Osteocyte (in vitro differentiated cells): ENCODE measurements at regions not wholly inside any gene's neighbourhood (a gene's known extent, or its start where the extent isn't known, plus 50 kb on each side); places are given as distances from the start of the nearest gene placed in this dataset.

ENCODE experiments used
- DNase-seq: peaks from one replicate; pipeline ENCODE4 v3.0.0; 2021; ENCODE audit warnings: mixed read lengths; ENCODE audit not compliant: unreplicated experiment; ENCODE audit errors: extremely low spot score
- H3K27ac Mint-ChIP-seq: one replicate; pipeline ENCODE4 v1.8.0; 2021; ENCODE audit warnings: mild to moderate bottlenecking, mixed read lengths; ENCODE audit not compliant: unreplicated experiment
- H3K27me3 Mint-ChIP-seq: one replicate; pipeline ENCODE4 v1.8.0; 2021; ENCODE audit warnings: mixed read lengths; ENCODE audit not compliant: unreplicated experiment
- H3K36me3 Mint-ChIP-seq: one replicate; pipeline ENCODE4 v1.8.0; 2021; ENCODE audit warnings: mixed read lengths; ENCODE audit not compliant: unreplicated experiment
- H3K4me1 Mint-ChIP-seq: one replicate; pipeline ENCODE4 v1.8.0; 2021; ENCODE audit warnings: mixed read lengths; ENCODE audit not compliant: unreplicated experiment
- H3K4me3 Mint-ChIP-seq: one replicate; pipeline ENCODE4 v1.8.0; 2021; ENCODE audit warnings: mild to moderate bottlenecking, moderate library complexity, mixed read lengths; ENCODE audit not compliant: unreplicated experiment
- H3K9me3 Mint-ChIP-seq: one replicate; pipeline ENCODE4 v1.8.0; 2021; ENCODE audit warnings: mixed read lengths; ENCODE audit not compliant: unreplicated experiment
- TF ChIP-seq, protein P1 (sequence below): fragments of 200-600 bp; sonication (generic); IDR thresholded peaks from 2 replicates; pipeline ENCODE4 v1.5.0; 2021; ENCODE audit warnings: antibody characterized with exemption, mild to moderate bottlenecking, moderate library complexity

GRCh38 chr3:99394831-99395778, 243.3 kb upstream of the COL8A1 start:
- Mint-ChIP-seq H3K9me3 (peaks cover 8% of the 10 kb centered on the region), H3K27me3 (no peaks in the 10 kb centered on the region), H3K4me3 (no peak overlapping the region), H3K4me1 (peaks cover 33% of the 10 kb centered on the region), H3K27ac (peak overlapping the region; percentile 78), H3K36me3 (peaks cover 16% of the 10 kb centered on the region)
- TF ChIP-seq, protein P1, sequence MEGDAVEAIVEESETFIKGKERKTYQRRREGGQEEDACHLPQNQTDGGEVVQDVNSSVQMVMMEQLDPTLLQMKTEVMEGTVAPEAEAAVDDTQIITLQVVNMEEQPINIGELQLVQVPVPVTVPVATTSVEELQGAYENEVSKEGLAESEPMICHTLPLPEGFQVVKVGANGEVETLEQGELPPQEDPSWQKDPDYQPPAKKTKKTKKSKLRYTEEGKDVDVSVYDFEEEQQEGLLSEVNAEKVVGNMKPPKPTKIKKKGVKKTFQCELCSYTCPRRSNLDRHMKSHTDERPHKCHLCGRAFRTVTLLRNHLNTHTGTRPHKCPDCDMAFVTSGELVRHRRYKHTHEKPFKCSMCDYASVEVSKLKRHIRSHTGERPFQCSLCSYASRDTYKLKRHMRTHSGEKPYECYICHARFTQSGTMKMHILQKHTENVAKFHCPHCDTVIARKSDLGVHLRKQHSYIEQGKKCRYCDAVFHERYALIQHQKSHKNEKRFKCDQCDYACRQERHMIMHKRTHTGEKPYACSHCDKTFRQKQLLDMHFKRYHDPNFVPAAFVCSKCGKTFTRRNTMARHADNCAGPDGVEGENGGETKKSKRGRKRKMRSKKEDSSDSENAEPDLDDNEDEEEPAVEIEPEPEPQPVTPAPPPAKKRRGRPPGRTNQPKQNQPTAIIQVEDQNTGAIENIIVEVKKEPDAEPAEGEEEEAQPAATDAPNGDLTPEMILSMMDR = no peak
- no peak for DNase-seq

DNA sequence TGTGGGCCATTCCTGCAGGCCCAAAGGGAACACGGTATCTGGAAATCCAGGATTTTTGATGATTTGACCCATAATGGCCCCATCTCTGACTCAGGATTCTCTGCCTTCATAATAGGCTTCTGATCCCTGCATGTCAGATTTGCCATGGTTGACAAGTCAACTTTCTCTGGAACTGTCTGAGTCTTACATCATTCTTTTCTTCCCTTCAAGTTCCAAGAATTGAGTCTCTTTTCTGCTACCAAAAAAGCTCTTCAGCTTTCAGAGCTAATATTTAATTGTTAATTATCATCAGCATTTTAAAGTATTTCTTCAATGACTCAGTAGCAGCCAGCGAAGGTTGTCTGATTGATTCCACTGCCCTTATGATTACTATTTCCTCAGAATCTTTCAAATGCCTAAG, 244.4 kb upstream of the COL8A1 start:
- DNase-seq = no peak
- no peak overlapping the region for H3K4me3 Mint-ChIP-seq
- H3K36me3 Mint-ChIP-seq = peaks cover 10% of the 10 kb centered on the region
- peaks cover under 1% of the 10 kb centered on the region for H3K9me3 Mint-ChIP-seq
- TF ChIP-seq, protein P1 = no peak
- H3K4me1 Mint-ChIP-seq = peaks cover 41% of the 10 kb centered on the region
- no peaks in the 10 kb centered on the region for H3K27me3 Mint-ChIP-seq
- H3K27ac Mint-ChIP-seq = peak overlapping the region; percentile 78

DNA sequence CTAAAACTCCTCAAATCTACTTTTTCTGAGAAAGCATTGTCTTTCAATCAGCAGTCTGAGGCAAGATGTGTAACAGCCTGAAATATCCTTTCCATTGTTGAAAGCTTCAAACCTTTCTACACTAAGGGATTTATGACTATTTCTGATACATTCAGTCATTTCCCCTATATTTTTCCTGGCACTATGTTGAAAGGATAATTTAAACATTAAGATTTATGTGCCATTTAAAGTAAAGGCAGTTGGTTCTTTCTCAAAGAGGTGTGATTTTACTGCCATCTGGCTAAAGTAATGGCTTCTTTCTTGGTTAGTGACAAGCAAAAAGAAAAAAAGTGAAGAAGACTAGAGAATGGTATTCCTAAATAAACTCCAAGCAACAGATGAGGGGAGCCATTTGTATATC, 249.6 kb upstream of the COL8A1 start:
- Mint-ChIP-seq H3K36me3 (peaks cover 2% of the 10 kb centered on the region), H3K27me3 (no peaks in the 10 kb centered on the region), H3K27ac (peak overlapping the region; percentile 32), H3K4me3 (no peak overlapping the region), H3K4me1 (peaks cover 42% of the 10 kb centered on the region), H3K9me3 (no peaks in the 10 kb centered on the region)
- DNase-seq = no peak
- TF ChIP-seq, protein P1 = no peak

- H3K27me3 Mint-ChIP-seq = no peaks in the 10 kb centered on the region
- no peak overlapping the region for H3K4me3 Mint-ChIP-seq
- no peak for DNase-seq
- TF ChIP-seq, protein P1 = no peak
- H3K4me1 Mint-ChIP-seq = peaks cover 44% of the 10 kb centered on the region
- H3K36me3 Mint-ChIP-seq = peaks cover 29% of the 10 kb centered on the region
- peak overlapping the region; percentile 82 for H3K27ac Mint-ChIP-seq
- peaks cover 25% of the 10 kb centered on the region for H3K9me3 Mint-ChIP-seq
Observed at GRCh38 chr3:99384596-99384995, 253.8 kb upstream of the COL8A1 start.

- Mint-ChIP-seq H3K36me3 (peaks cover 22% of the 10 kb centered on the region), H3K27me3 (no peaks in the 10 kb centered on the region), H3K4me1 (peaks cover 56% of the 10 kb centered on the region), H3K4me3 (no peak overlapping the region), H3K27ac (no peak overlapping the region), H3K9me3 (peaks cover 14% of the 10 kb centered on the region)
- TF ChIP-seq, protein P1 = no peak
- no peak for DNase-seq
Observed at GRCh38 chr3:99376926-99377325, 261.5 kb upstream of the COL8A1 start.
